ENCODE measurements at regions not wholly inside any gene's neighbourhood (a gene's known extent, or its start where the extent isn't known, plus 50 kb on each side); places are given as distances from the start of the nearest gene placed in this dataset.

- ATAC-seq = peak; percentile 79
- TF ChIP-seq ZFP30 (CRISPR knock-in tag; IDR thresholded peaks at IDR 0.05) (no peak), TSHZ2 (CRISPR knock-in tag; IDR thresholded peaks at IDR 0.05) (no peak), ZFP3 (CRISPR knock-in tag; IDR thresholded peaks at IDR 0.05) (no peak), TOX (CRISPR knock-in tag; IDR thresholded peaks at IDR 0.05; ENCODE audit: borderline replicate concordance) (no peak), ESRRG (CRISPR knock-in tag; IDR thresholded peaks at IDR 0.05) (no peak), ZNF8 (CRISPR knock-in tag; IDR thresholded peaks at IDR 0.05) (no peak), CSRNP3 (CRISPR knock-in tag; IDR thresholded peaks at IDR 0.05) (no peak), CREB5 (CRISPR knock-in tag; IDR thresholded peaks at IDR 0.05; ENCODE audit: low read depth) (no peak), PATZ1 (CRISPR knock-in tag; IDR thresholded peaks at IDR 0.05; ENCODE audit: borderline replicate concordance) (no peak), PPARA (CRISPR knock-in tag; IDR thresholded peaks at IDR 0.05; ENCODE audit: borderline replicate concordance) (no peak), ZNF70 (CRISPR knock-in tag; IDR thresholded peaks at IDR 0.05) (no peak), ARNTL (CRISPR knock-in tag; IDR thresholded peaks at IDR 0.05; ENCODE audit: borderline replicate concordance, low read depth) (no peak), SNAI2 (CRISPR knock-in tag; IDR thresholded peaks at IDR 0.05) (no peak), TCF4 (CRISPR knock-in tag; IDR thresholded peaks at IDR 0.05; ENCODE audit: borderline replicate concordance) (no peak), OSR1 (CRISPR knock-in tag; IDR thresholded peaks at IDR 0.05) (no peak)
Measured at GRCh38 chr1:193456811-193457280, 270.4 kb upstream of the B3GALT2 start.

GRCh38 chr1:193451606-193452005 is 265.2 kb upstream of the B3GALT2 start:
- no peak for TF ChIP-seq TSHZ2 (CRISPR knock-in tag; IDR thresholded peaks at IDR 0.05)
- no peak for TF ChIP-seq ISL1 (CRISPR knock-in tag; IDR thresholded peaks at IDR 0.05)
- no peak for TF ChIP-seq BACH2 (CRISPR knock-in tag; IDR thresholded peaks at IDR 0.05; ENCODE audit: borderline replicate concordance)
- TF ChIP-seq POU6F1 (CRISPR knock-in tag; IDR thresholded peaks at IDR 0.05; ENCODE audit: borderline replicate concordance, low read depth) = no peak
- TF ChIP-seq ZNF8 (CRISPR knock-in tag; IDR thresholded peaks at IDR 0.05) = no peak
- TF ChIP-seq TCF4 (CRISPR knock-in tag; IDR thresholded peaks at IDR 0.05; ENCODE audit: borderline replicate concordance) = no peak
- TF ChIP-seq ZC3H10 (CRISPR knock-in tag; IDR thresholded peaks at IDR 0.05) = no peak
- TF ChIP-seq ZNF70 (CRISPR knock-in tag; IDR thresholded peaks at IDR 0.05) = no peak
- no peak for TF ChIP-seq OSR1 (CRISPR knock-in tag; IDR thresholded peaks at IDR 0.05)

More at GRCh38 chr1:193451606-193452005, 265.2 kb upstream of the B3GALT2 start:
- no peak for ATAC-seq
